Natural killer cell (primary cell): ENCODE measurements at regions not wholly inside any gene's neighbourhood (a gene's known extent, or its start where the extent isn't known, plus 50 kb on each side); places are given as distances from the start of the nearest gene placed in this dataset.

Source experiments
- ATAC-seq, 3 donors: fragments of 150-1000 bp in 2 of 3; fragments of 200-7000 bp in 1 of 3; cut with Tn5 transposase; 1 replicate in 1 of 3; 2 replicates in 2 of 3; pipeline ENCODE4 v1.10.0; 2021; ENCODE audit warnings: mild to moderate bottlenecking in 2 of 3, moderate library complexity in 2 of 3
- DNase-seq, 2 donors: peaks; one replicate each; pipeline versions ENCODE4 v3.0.0 to v3.0.0-alpha.2; 2013 to 2021; ENCODE audit warnings: mixed read lengths in 1 of 2
- H3K27ac ChIP-seq: one replicate; pipeline ENCODE4 v1.5.1; 2013; ENCODE audit warnings: mild to moderate bottlenecking, low read length
- H3K27me3 ChIP-seq: one replicate; pipeline ENCODE4 v1.6.1; 2013; ENCODE audit warnings: low read length; ENCODE audit not compliant: control insufficient read depth, insufficient read depth
- H3K36me3 ChIP-seq: one replicate; pipeline ENCODE4 v1.6.1; 2013; ENCODE audit warnings: low read length; ENCODE audit not compliant: control insufficient read depth, insufficient read depth
- H3K4me1 ChIP-seq: one replicate; pipeline ENCODE4 v1.6.1; 2013; ENCODE audit warnings: low read length; ENCODE audit not compliant: control insufficient read depth, insufficient read depth
- H3K4me3 ChIP-seq: one replicate; pipeline ENCODE4 v1.5.1; 2013; ENCODE audit warnings: low read length
- H3K9me3 ChIP-seq: one replicate; pipeline ENCODE4 v1.6.1; 2013; ENCODE audit warnings: low read length; ENCODE audit not compliant: control insufficient read depth, insufficient read depth
- H3K27ac Mint-ChIP-seq, 2 donors: one replicate each; pipeline ENCODE4 v1.8.0; 2022; ENCODE audit warnings: mild to moderate bottlenecking in 2 of 2, mixed read lengths in 2 of 2, moderate library complexity in 1 of 2
- H3K27me3 Mint-ChIP-seq, 2 donors: one replicate each; pipeline ENCODE4 v1.8.0; 2022; ENCODE audit warnings: low read depth in 2 of 2, mixed read lengths in 2 of 2
- H3K36me3 Mint-ChIP-seq: one replicate; pipeline ENCODE4 v1.8.0; 2022; ENCODE audit warnings: mixed read lengths
- H3K4me1 Mint-ChIP-seq, 2 donors: one replicate each; pipeline ENCODE4 v1.8.0; 2022; ENCODE audit warnings: mixed read lengths in 2 of 2
- H3K4me3 Mint-ChIP-seq: one replicate; pipeline ENCODE4 v1.8.0; 2022; ENCODE audit warnings: mild to moderate bottlenecking, moderate library complexity, mixed read lengths
- H3K9me3 Mint-ChIP-seq, 2 donors: one replicate each; pipeline ENCODE4 v1.8.0; 2022; ENCODE audit warnings: mixed read lengths in 2 of 2
- WGBS: methylation state at CpG from one replicate; pipeline ENCODE4 v1.1.7; 2013; ENCODE audit warnings: missing lambda C conversion rate; ENCODE audit not compliant: insufficient coverage; 5-methylcytosine and 5-hydroxymethylcytosine counted together
- intact Hi-C: fragments of 100-400 bp; cut with micrococcal nuclease; formaldehyde crosslinking; loops from one replicate; pipeline ENCODE4 v1.14.2; 2022
- TF ChIP-seq, protein P1 (sequence below): fragments of 200-600 bp; IDR thresholded peaks from one replicate; pipeline ENCODE4 v1.8.0; 2022; ENCODE audit warnings: antibody characterized with exemption

- H3K27ac ChIP-seq, result no peak overlapping the region
- H3K27me3 ChIP-seq, result no peaks in the 10 kb centered on the region
- no peaks in the 10 kb centered on the region for H3K4me1 ChIP-seq
- Mint-ChIP-seq H3K4me3 (no peak overlapping the region), H3K27ac (no peak overlapping the region), H3K4me1 (no peaks in the 10 kb centered on the region), H3K9me3 (peaks cover 20 to 27% of the 10 kb centered on the region in 2 donors), H3K27me3 (no peaks in the 10 kb centered on the region), H3K36me3 (peaks cover 9% of the 10 kb centered on the region)
- H3K9me3 ChIP-seq, result peaks cover under 1% of the 10 kb centered on the region
- intact Hi-C loops, result no loop called here
- H3K36me3 ChIP-seq, result no peaks in the 10 kb centered on the region
- 92% methylated on average over 2 of the region's 2 CpGs for WGBS
- H3K4me3 ChIP-seq, result no peak overlapping the region
- no peak for DNase-seq
- no peak for ATAC-seq
- TF ChIP-seq, protein P1, sequence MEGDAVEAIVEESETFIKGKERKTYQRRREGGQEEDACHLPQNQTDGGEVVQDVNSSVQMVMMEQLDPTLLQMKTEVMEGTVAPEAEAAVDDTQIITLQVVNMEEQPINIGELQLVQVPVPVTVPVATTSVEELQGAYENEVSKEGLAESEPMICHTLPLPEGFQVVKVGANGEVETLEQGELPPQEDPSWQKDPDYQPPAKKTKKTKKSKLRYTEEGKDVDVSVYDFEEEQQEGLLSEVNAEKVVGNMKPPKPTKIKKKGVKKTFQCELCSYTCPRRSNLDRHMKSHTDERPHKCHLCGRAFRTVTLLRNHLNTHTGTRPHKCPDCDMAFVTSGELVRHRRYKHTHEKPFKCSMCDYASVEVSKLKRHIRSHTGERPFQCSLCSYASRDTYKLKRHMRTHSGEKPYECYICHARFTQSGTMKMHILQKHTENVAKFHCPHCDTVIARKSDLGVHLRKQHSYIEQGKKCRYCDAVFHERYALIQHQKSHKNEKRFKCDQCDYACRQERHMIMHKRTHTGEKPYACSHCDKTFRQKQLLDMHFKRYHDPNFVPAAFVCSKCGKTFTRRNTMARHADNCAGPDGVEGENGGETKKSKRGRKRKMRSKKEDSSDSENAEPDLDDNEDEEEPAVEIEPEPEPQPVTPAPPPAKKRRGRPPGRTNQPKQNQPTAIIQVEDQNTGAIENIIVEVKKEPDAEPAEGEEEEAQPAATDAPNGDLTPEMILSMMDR, result no peak
These were observed 150.3 kb upstream of the PRKD1 start for GRCh38 chr14:30077946-30078345.

- H3K4me1 ChIP-seq, result no peaks in the 10 kb centered on the region
- no peak overlapping the region for H3K4me3 Mint-ChIP-seq
- peaks cover 9% of the 10 kb centered on the region for H3K36me3 Mint-ChIP-seq
- WGBS, result 81% methylated on average over 8 of the region's 8 CpGs
- H3K27ac ChIP-seq, result no peak overlapping the region
- ATAC-seq (no peak), DNase-seq (no peak)
- intact Hi-C loops, result no loop called here
- no peaks in the 10 kb centered on the region for H3K4me1 Mint-ChIP-seq
- H3K27me3 Mint-ChIP-seq, result no peaks in the 10 kb centered on the region
- no peaks in the 10 kb centered on the region for H3K9me3 ChIP-seq
- H3K36me3 ChIP-seq, result no peaks in the 10 kb centered on the region
- H3K27ac Mint-ChIP-seq, result no peak overlapping the region
- H3K27me3 ChIP-seq, result no peaks in the 10 kb centered on the region
- TF ChIP-seq, protein P1, result no peak
- H3K4me3 ChIP-seq, result no peak overlapping the region
- peaks cover 17 to 24% of the 10 kb centered on the region in 2 donors for H3K9me3 Mint-ChIP-seq
These were observed 151.3 kb upstream of the PRKD1 start for GRCh38 chr14:30078811-30079402.

DNA sequence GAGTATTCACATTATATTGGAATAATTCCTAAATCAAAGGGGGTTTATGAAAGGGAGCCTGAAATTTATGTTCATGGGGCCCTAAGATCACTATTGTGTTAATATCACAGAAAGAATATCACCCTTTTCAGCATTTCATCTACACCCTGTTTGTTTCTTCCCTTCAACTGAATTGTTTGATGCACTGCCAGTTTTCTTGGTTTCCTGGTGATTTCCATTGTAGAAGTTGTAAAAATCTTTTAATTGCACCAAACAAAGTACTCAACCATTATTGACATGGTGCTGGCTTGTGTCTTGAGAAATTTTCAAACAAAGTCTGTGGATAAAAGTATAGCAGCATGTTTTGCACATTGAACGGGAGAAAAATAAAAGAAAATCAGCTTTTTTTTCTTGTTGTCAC lies 154.8 kb upstream of the PRKD1 start:
- H3K4me3 Mint-ChIP-seq, result no peak overlapping the region
- no peak for DNase-seq
- Histone ChIP-seq H3K27me3 (no peaks in the 10 kb centered on the region), H3K4me3 (no peak overlapping the region), H3K27ac (no peak overlapping the region), H3K4me1 (no peaks in the 10 kb centered on the region), H3K9me3 (peaks cover 11% of the 10 kb centered on the region), H3K36me3 (no peaks in the 10 kb centered on the region)
- ATAC-seq, result no peak
- H3K9me3 Mint-ChIP-seq, result peaks cover 16 to 20% of the 10 kb centered on the region in 2 donors
- H3K27me3 Mint-ChIP-seq, result no peaks in the 10 kb centered on the region
- TF ChIP-seq, protein P1, result no peak
- intact Hi-C loops, result no loop called here
- no peaks in the 10 kb centered on the region for H3K36me3 Mint-ChIP-seq
- no peak overlapping the region for H3K27ac Mint-ChIP-seq
- H3K4me1 Mint-ChIP-seq, result no peaks in the 10 kb centered on the region
- WGBS, result no CpG with 5 or more reads among the region's 1 CpG

- H3K4me3 ChIP-seq, result no peak overlapping the region
- no peak for ATAC-seq
- no peaks in the 10 kb centered on the region for H3K27me3 Mint-ChIP-seq
- H3K4me1 ChIP-seq, result no peaks in the 10 kb centered on the region
- intact Hi-C loops, result no loop called here
- no peaks in the 10 kb centered on the region for H3K27me3 ChIP-seq
- TF ChIP-seq, protein P1, result no peak
- no peaks in the 10 kb centered on the region for H3K36me3 ChIP-seq
- H3K36me3 Mint-ChIP-seq, result peaks cover 5% of the 10 kb centered on the region
- H3K9me3 ChIP-seq, result peaks cover 11% of the 10 kb centered on the region
- 70% methylated on average over 2 of the region's 3 CpGs for WGBS
- H3K4me1 Mint-ChIP-seq, result no peaks in the 10 kb centered on the region
- H3K27ac Mint-ChIP-seq, result no peak overlapping the region
- H3K9me3 Mint-ChIP-seq, result peaks cover 9 to 25% of the 10 kb centered on the region in 2 donors
- no peak overlapping the region for H3K27ac ChIP-seq
- no peak overlapping the region for H3K4me3 Mint-ChIP-seq
- no peak for DNase-seq
These were observed 157.2 kb upstream of the PRKD1 start for GRCh38 chr14:30084811-30085210.
